H1 (cell line): ENCODE measurements at regions not wholly inside any gene's neighbourhood (a gene's known extent, or its start where the extent isn't known, plus 50 kb on each side); places are given as distances from the start of the nearest gene placed in this dataset.

Source experiments
- CTCF ChIA-PET: fragments of 300-600 bp; sonication (Branson Sonifier 250); formaldehyde crosslinking; loops from one replicate; lab custom pipeline; 2021; ENCODE audit not compliant: partially characterized antibody; lab: Charles Lee
- POLR2A ChIA-PET: fragments of 300-600 bp; sonication (Branson Sonifier 250); formaldehyde crosslinking; loops from one replicate; lab custom pipeline; 2021; ENCODE audit warnings: inconsistent platforms; ENCODE audit not compliant: partially characterized antibody; lab: Charles Lee
- DNase-seq, 2 experiments: peaks; one replicate each; pipeline versions ENCODE4 v3.0.0 to v3.0.0-alpha.2; 2010 to 2022; ENCODE audit warnings: low spot score in 2 of 2, low read depth in 1 of 2, mixed read lengths in 1 of 2
- FAIRE-seq: peaks from 2 replicates; lab custom pipeline; 2011; peaks lifted over from hg19 to GRCh38; lab: Jason Lieb, UNC
- H2AFZ ChIP-seq: 2 replicates; pipeline ENCODE4 v1.8.1; 2012; ENCODE audit warnings: low read length, inconsistent platforms
- H2AK5ac ChIP-seq: 2 replicates; pipeline ENCODE4 v1.6.1; 2013; ENCODE audit warnings: low read depth, low read length
- H2BK120ac ChIP-seq: replicated peaks from 2 replicates; pipeline ENCODE3; 2013; ENCODE audit warnings: low read depth, low read length, inconsistent platforms
- H2BK12ac ChIP-seq: 2 replicates; pipeline ENCODE4 v1.6.1; 2013; ENCODE audit warnings: low read depth, low read length
- H2BK15ac ChIP-seq: 2 replicates; pipeline ENCODE4 v1.6.1; 2013; ENCODE audit warnings: low read length
- H2BK20ac ChIP-seq: 2 replicates; pipeline ENCODE4 v1.6.1; 2013; ENCODE audit warnings: low read length
- H2BK5ac ChIP-seq: 2 replicates; pipeline ENCODE4 v1.6.1; 2013; ENCODE audit warnings: low read depth, low read length
- H3K14ac ChIP-seq: 2 replicates; pipeline ENCODE4 v1.6.1; 2013; ENCODE audit warnings: inconsistent platforms; ENCODE audit not compliant: insufficient read length
- H3K18ac ChIP-seq: 2 replicates; pipeline ENCODE4 v1.6.1; 2013; ENCODE audit warnings: low read length; ENCODE audit errors: extremely low read depth
- H3K23ac ChIP-seq: 2 replicates; pipeline ENCODE4 v1.6.1; 2013; ENCODE audit warnings: inconsistent platforms; ENCODE audit not compliant: insufficient read length
- H3K23me2 ChIP-seq: 2 replicates; pipeline ENCODE4 v1.6.1; 2013; ENCODE audit warnings: low read depth, low read length
- H3K27ac ChIP-seq: 2 replicates; pipeline ENCODE4 v1.6.1; 2011; ENCODE audit warnings: low read depth, low read length, inconsistent platforms
- H3K27me3 ChIP-seq, 4 experiments: replicated peaks in 1 of 4; 1 replicate in 1 of 4; 2 replicates in 3 of 4; pipeline versions ENCODE4 v1.6.1 to v1.8.1; 2011 to 2013; ENCODE audit warnings: low read length in 3 of 4, mild to moderate bottlenecking in 3 of 4, inconsistent platforms in 2 of 4, mixed read lengths in 2 of 4, moderate library complexity in 1 of 4; ENCODE audit not compliant: control insufficient read depth in 3 of 4, insufficient read depth in 3 of 4; ENCODE audit errors: extremely low read depth in 1 of 4
- H3K36me3 ChIP-seq, 4 experiments: 2 replicates each; pipeline versions ENCODE4 v1.6.1 to v1.8.1; 2011 to 2013; ENCODE audit warnings: mild to moderate bottlenecking in 4 of 4, low read length in 3 of 4, moderate library complexity in 2 of 4, control low read depth in 1 of 4, inconsistent platforms in 1 of 4; ENCODE audit not compliant: insufficient read depth in 4 of 4, control insufficient read depth in 2 of 4
- H3K4ac ChIP-seq: replicated peaks from 2 replicates; pipeline ENCODE3; 2013; ENCODE audit warnings: low read length, low read depth, mixed read lengths, inconsistent platforms; ENCODE audit not compliant: insufficient read length
- H3K4me1 ChIP-seq, 4 experiments: replicated peaks in 1 of 4; 1 replicate in 1 of 4; 2 replicates in 3 of 4; pipeline versions ENCODE4 v1.6.1 to v1.8.1; 2011 to 2013; ENCODE audit warnings: low read length in 3 of 4, inconsistent platforms in 2 of 4, mixed read lengths in 1 of 4; ENCODE audit not compliant: insufficient read depth in 4 of 4, control insufficient read depth in 3 of 4
- H3K4me2 ChIP-seq, 2 experiments: 2 replicates each; pipeline versions ENCODE4 v1.6.1 to v1.8.1; 2011 to 2013; ENCODE audit warnings: low read depth in 2 of 2, low read length in 2 of 2, control low read depth in 1 of 2, inconsistent platforms in 1 of 2, mild to moderate bottlenecking in 1 of 2; ENCODE audit not compliant: insufficient read depth in 1 of 2
- H3K4me3 ChIP-seq, 4 experiments: fragments of 200-600, 300-600 bp in 1 of 4; sonication (generic), shearing (Covaris generic), sonication (Bioruptor Twin) in 1 of 4; 2 replicates each; pipeline versions ENCODE4 v1.5.1 to v1.8.1; 2011 to 2016; ENCODE audit warnings: low read length in 4 of 4, low read depth in 3 of 4, control low read depth in 2 of 4, inconsistent platforms in 2 of 4, mild to moderate bottlenecking in 2 of 4, mixed read lengths in 1 of 4, moderate library complexity in 1 of 4; ENCODE audit not compliant: insufficient read depth in 2 of 4; ENCODE audit errors: extremely low read depth in 1 of 4
- H3K56ac ChIP-seq: replicated peaks from 2 replicates; pipeline ENCODE3; 2013; ENCODE audit warnings: low read depth, mild to moderate bottlenecking, mixed read lengths, low read length, inconsistent platforms; ENCODE audit not compliant: insufficient read length
- H3K79me1 ChIP-seq: 2 replicates; pipeline ENCODE4 v1.6.1; 2013; ENCODE audit warnings: low read depth, low read length, control low read depth
- H3K79me2 ChIP-seq, 2 experiments: 2 replicates each; pipeline versions ENCODE4 v1.6.1 to v1.8.1; 2012 to 2013; ENCODE audit warnings: low read length in 2 of 2, mild to moderate bottlenecking in 2 of 2, inconsistent platforms in 1 of 2; ENCODE audit not compliant: insufficient read depth in 2 of 2, control insufficient read depth in 1 of 2
- H3K9ac ChIP-seq, 4 experiments: replicated peaks in 1 of 4; 1 replicate in 1 of 4; 2 replicates in 3 of 4; pipeline versions ENCODE4 v1.6.1 to v1.8.1; 2011 to 2013; ENCODE audit warnings: low read depth in 3 of 4, low read length in 3 of 4, control low read depth in 2 of 4, mild to moderate bottlenecking in 2 of 4, moderate library complexity in 2 of 4, inconsistent platforms in 1 of 4; ENCODE audit errors: extremely low read depth in 1 of 4
- H3K9me3 ChIP-seq, 2 experiments: 2 replicates each; pipeline versions ENCODE4 v1.6.1 to v1.8.1; 2012 to 2013; ENCODE audit warnings: mild to moderate bottlenecking in 2 of 2, moderate library complexity in 2 of 2, control low read depth in 1 of 2, inconsistent platforms in 1 of 2, low read depth in 1 of 2, low read length in 1 of 2, mixed read lengths in 1 of 2; ENCODE audit not compliant: insufficient read depth in 2 of 2
- H4K20me1 ChIP-seq, 2 experiments: replicated peaks in 1 of 2; 2 replicates each; pipeline versions ENCODE3 to v1.8.1; 2011 to 2013; ENCODE audit warnings: inconsistent platforms in 2 of 2, low read length in 2 of 2, mild to moderate bottlenecking in 1 of 2; ENCODE audit not compliant: insufficient read depth in 2 of 2, control insufficient read depth in 1 of 2
- H4K5ac ChIP-seq: 2 replicates; pipeline ENCODE4 v1.6.1; 2013; ENCODE audit warnings: low read length, low read depth, mixed read lengths, inconsistent platforms; ENCODE audit not compliant: insufficient read length
- H4K8ac ChIP-seq: 2 replicates; pipeline ENCODE4 v1.8.0; 2013; ENCODE audit warnings: mild to moderate bottlenecking, moderate library complexity, low read length, inconsistent platforms; ENCODE audit not compliant: insufficient read depth; ENCODE audit errors: extremely low read depth
- H4K91ac ChIP-seq: replicated peaks from 2 replicates; pipeline ENCODE3; 2013; ENCODE audit warnings: low read length, mixed read lengths, inconsistent platforms; ENCODE audit not compliant: insufficient read length
- CBX8 ChIP-seq: fragments of 300-800, 300-1000 bp; sonication (generic); IDR thresholded peaks from 2 replicates; pipeline ENCODE4 v1.7.1; 2016; ENCODE audit warnings: low read depth, low read length, borderline replicate concordance
- CREB1 ChIP-seq: IDR thresholded peaks from 2 replicates; pipeline ENCODE4 v1.6.1; 2012; ENCODE audit warnings: inconsistent platforms
- JUND ChIP-seq: IDR thresholded peaks from 2 replicates; pipeline ENCODE4 v1.6.1; 2011; ENCODE audit warnings: mild to moderate bottlenecking, improper control_type of control experiment, low read length
- KDM5A ChIP-seq: fragments of 200-600 bp; IDR thresholded peaks from 2 replicates; pipeline ENCODE4 v1.7.1; 2012; ENCODE audit warnings: mild to moderate bottlenecking, low read length, inconsistent platforms, mixed read lengths
- RBBP5 ChIP-seq: IDR thresholded peaks from 2 replicates; pipeline ENCODE4 v1.7.1; 2012; ENCODE audit warnings: low read depth, mild to moderate bottlenecking, inconsistent platforms, low read length, moderate library complexity, borderline replicate concordance
- RNF2 ChIP-seq: fragments of 200-900, 300-1000 bp; sonication (generic); IDR thresholded peaks from 2 replicates; pipeline ENCODE4 v1.7.1; 2016; ENCODE audit warnings: borderline replicate concordance, low read depth, mild to moderate bottlenecking, antibody characterized with exemption, low read length; ENCODE audit not compliant: poor library complexity, severe bottlenecking; ENCODE audit errors: missing control alignments
- SIX5 ChIP-seq: IDR thresholded peaks from 2 replicates; pipeline ENCODE4 v1.6.1; 2011; ENCODE audit warnings: mild to moderate bottlenecking, low read depth, low read length
- SUZ12 ChIP-seq: fragments of 200-600 bp; sonication (generic); IDR thresholded peaks from 2 replicates; pipeline ENCODE4 v1.6.1; 2012; ENCODE audit warnings: mild to moderate bottlenecking, inconsistent platforms, low read length, moderate library complexity, mixed read lengths
- TAF1 ChIP-seq: IDR thresholded peaks from 2 replicates; pipeline ENCODE4 v1.6.1; 2011; ENCODE audit warnings: mild to moderate bottlenecking, low read depth, low read length
- TEAD4 ChIP-seq: IDR thresholded peaks from 2 replicates; pipeline ENCODE4 v1.6.1; 2012; ENCODE audit warnings: low read depth, low read length, inconsistent platforms, mixed read lengths
- WGBS, 2 experiments: shearing (Covaris generic) in 1 of 2; methylation state at CpG; one replicate each; pipeline versions ENCODE4 v1.1.6 to v1.1.7; 2013 to 2015; ENCODE audit warnings: low lambda C conversion rate in 2 of 2, mixed read lengths in 2 of 2, inconsistent platforms in 1 of 2, low coverage in 1 of 2, missing lambda C conversion rate in 1 of 2; ENCODE audit not compliant: insufficient replicate concordance in 2 of 2, insufficient coverage in 1 of 2, insufficient read length in 1 of 2; ENCODE audit errors: extremely low coverage in 1 of 2, missing lambda C conversion rate in 1 of 2; 5-methylcytosine and 5-hydroxymethylcytosine counted together

- H2BK5ac ChIP-seq: no peak overlapping the region
- H2BK12ac ChIP-seq: no peak overlapping the region
- no peak overlapping the region for H2BK20ac ChIP-seq
- H3K56ac ChIP-seq: no peak overlapping the region
- H3K79me1 ChIP-seq: no peaks in the 10 kb centered on the region
- no peak overlapping the region for H2BK15ac ChIP-seq
- H3K14ac ChIP-seq: no peak overlapping the region
- H3K4me2 ChIP-seq: no peak overlapping the region
- H3K9ac ChIP-seq: no peak overlapping the region
- H2AK5ac ChIP-seq: no peak overlapping the region
- ChIA-PET CTCF (no interaction called here), POLR2A (no interaction called here)
- H3K4ac ChIP-seq: no peak overlapping the region
- H4K20me1 ChIP-seq: no peaks in the 10 kb centered on the region
- no peak overlapping the region for H2AFZ ChIP-seq
- H3K9me3 ChIP-seq: no peaks in the 10 kb centered on the region
- H3K23me2 ChIP-seq: no peaks in the 10 kb centered on the region
- DNase-seq: no peak
- no peak for FAIRE-seq
- TF ChIP-seq CBX8: no peak
- no peak for TF ChIP-seq JUND
- no peak for TF ChIP-seq RNF2
- no peak for TF ChIP-seq CREB1
- TF ChIP-seq RBBP5: no peak
- no peak for TF ChIP-seq SIX5
- no peak for TF ChIP-seq KDM5A
- no peak for TF ChIP-seq SUZ12
- TF ChIP-seq TEAD4: no peak
- no peak for TF ChIP-seq TAF1
- H3K23ac ChIP-seq: no peak overlapping the region
- 88% methylated on average over 1 of the region's 1 CpG; no CpG with 5 or more reads in 1 of the 2 experiments for WGBS, 2 experiments
- H3K4me3 ChIP-seq: no peak overlapping the region
- no peaks in the 10 kb centered on the region for H3K27me3 ChIP-seq
- H3K27ac ChIP-seq: no peak overlapping the region
- no peak overlapping the region for H4K5ac ChIP-seq
- no peaks in the 10 kb centered on the region for H3K36me3 ChIP-seq
- no peak overlapping the region for H4K8ac ChIP-seq
- H4K91ac ChIP-seq: no peak overlapping the region
- H3K79me2 ChIP-seq: no peaks in the 10 kb centered on the region
- H3K18ac ChIP-seq: no peak overlapping the region
- peaks cover 0 to 2% (median 0%) of the 10 kb centered on the region in 4 experiments; a peak in 1 of 7 replicates for H3K4me1 ChIP-seq
- H2BK120ac ChIP-seq: no peak overlapping the region
These were observed 2073.2 kb upstream of the TENM3 start for GRCh38 chr4:180169966-180170365.
